IMR-90 (cell line): ENCODE measurements at regions not wholly inside any gene's neighbourhood (a gene's known extent, or its start where the extent isn't known, plus 50 kb on each side); places are given as distances from the start of the nearest gene placed in this dataset.

ENCODE experiments used
- ATAC-seq: fragments of 200-7000 bp; cut with Tn5 transposase; 2 replicates; pipeline ENCODE4 v1.9.1; 2020; ENCODE audit warnings: low read depth, mild to moderate bottlenecking, moderate library complexity
- BruUV-seq: library from RNA; stranded (reverse); fragments of 400-500 nt; replicated peaks from 2 replicates; lab custom pipeline; 2021; lab: Mats Ljungman, UMichigan
- CTCF ChIA-PET: fragments of 300-600 bp; formaldehyde crosslinking; extraction: SDS; loops from one replicate; lab custom pipeline; 2021; ENCODE audit warnings: antibody characterized with exemption; lab: Yijun Ruan, JAX
- POLR2A ChIA-PET: fragments of 300-600 bp; sonication (Branson Sonifier 250); formaldehyde crosslinking; loops from one replicate; lab custom pipeline; 2022; ENCODE audit warnings: antibody characterized with exemption; ENCODE audit not compliant: unreplicated experiment; lab: Charles Lee
- DNase-seq: peaks from one replicate; pipeline ENCODE4 v3.0.0; 2013
- H2AFZ ChIP-seq: replicated peaks from 2 replicates; pipeline ENCODE3; 2013; ENCODE audit warnings: low read length, mild to moderate bottlenecking; ENCODE audit not compliant: poor library complexity
- H2AK5ac ChIP-seq: 2 replicates; pipeline ENCODE4 v1.6.1; 2013; ENCODE audit warnings: low read depth, low read length, inconsistent platforms
- H2AK9ac ChIP-seq: replicated peaks from 2 replicates; pipeline ENCODE3; 2013; ENCODE audit warnings: mild to moderate bottlenecking, low read depth, low read length, moderate library complexity; ENCODE audit not compliant: poor library complexity
- H2BK120ac ChIP-seq: 2 replicates; pipeline ENCODE4 v1.6.1; 2013; ENCODE audit warnings: low read depth, low read length, inconsistent platforms
- H2BK15ac ChIP-seq: 3 replicates; pipeline ENCODE4 v1.6.1; 2013; ENCODE audit warnings: low read depth, low read length, inconsistent platforms
- H2BK20ac ChIP-seq: 2 replicates; pipeline ENCODE4 v1.6.1; 2013; ENCODE audit warnings: low read depth, mild to moderate bottlenecking, inconsistent platforms, low read length, moderate library complexity
- H2BK5ac ChIP-seq: 2 replicates; pipeline ENCODE4 v1.6.1; 2013; ENCODE audit warnings: mild to moderate bottlenecking, low read depth, low read length, inconsistent platforms; ENCODE audit not compliant: poor library complexity, severe bottlenecking
- H3K14ac ChIP-seq: replicated peaks from 2 replicates; pipeline ENCODE4 v1.6.1; 2013; ENCODE audit warnings: low read depth, low read length, inconsistent platforms
- H3K18ac ChIP-seq: 2 replicates; pipeline ENCODE4 v1.6.1; 2013; ENCODE audit warnings: low read depth, low read length, control low read depth
- H3K23ac ChIP-seq: 2 replicates; pipeline ENCODE4 v1.6.1; 2013; ENCODE audit warnings: low read depth, low read length, inconsistent platforms
- H3K27ac ChIP-seq: 2 replicates; pipeline ENCODE4 v1.5.1; 2013; ENCODE audit warnings: mild to moderate bottlenecking, control low read depth, low read length; ENCODE audit not compliant: insufficient read depth
- H3K27me3 ChIP-seq: 2 replicates; pipeline ENCODE4 v1.6.1; 2013; ENCODE audit warnings: low read length; ENCODE audit not compliant: control insufficient read depth, insufficient read depth
- H3K36me3 ChIP-seq: 2 replicates; pipeline ENCODE4 v1.6.1; 2013; ENCODE audit warnings: low read length, mixed read lengths; ENCODE audit not compliant: control insufficient read depth, insufficient read depth
- H3K4ac ChIP-seq: 2 replicates; pipeline ENCODE4 v1.6.1; 2013; ENCODE audit warnings: low read depth, low read length, inconsistent platforms
- H3K4me1 ChIP-seq: 2 replicates; pipeline ENCODE4 v1.6.1; 2013; ENCODE audit warnings: low read length, mixed read lengths; ENCODE audit not compliant: control insufficient read depth, insufficient read depth
- H3K4me2 ChIP-seq: 2 replicates; pipeline ENCODE4 v1.6.1; 2013; ENCODE audit warnings: low read depth, mild to moderate bottlenecking, control low read depth, low read length, moderate library complexity
- H3K4me3 ChIP-seq: 2 replicates; pipeline ENCODE4 v1.5.1; 2013; ENCODE audit warnings: low read depth, mild to moderate bottlenecking, control low read depth, low read length, moderate library complexity; ENCODE audit not compliant: insufficient read depth
- H3K56ac ChIP-seq: 2 replicates; pipeline ENCODE4 v1.6.1; 2013; ENCODE audit warnings: low read length, inconsistent platforms; ENCODE audit not compliant: insufficient read depth; ENCODE audit errors: extremely low read depth
- H3K79me1 ChIP-seq, 2 experiments: 2 replicates each; pipeline ENCODE4 v1.6.1; 2013; ENCODE audit warnings: low read length in 2 of 2, inconsistent platforms in 1 of 2, low read depth in 1 of 2
- H3K9ac ChIP-seq: 2 replicates; pipeline ENCODE4 v1.6.1; 2013; ENCODE audit warnings: low read depth, low read length, control low read depth
- H3K9me1 ChIP-seq: 2 replicates; pipeline ENCODE4 v1.6.1; 2013; ENCODE audit warnings: low read length, inconsistent platforms; ENCODE audit not compliant: insufficient read depth
- H3K9me3 ChIP-seq: 2 replicates; pipeline ENCODE4 v1.6.1; 2013; ENCODE audit warnings: low read length; ENCODE audit not compliant: control insufficient read depth, insufficient read depth
- H4K20me1 ChIP-seq: 2 replicates; pipeline ENCODE4 v1.6.1; 2013; ENCODE audit warnings: low read length, inconsistent platforms; ENCODE audit not compliant: insufficient read depth
- H4K5ac ChIP-seq: 2 replicates; pipeline ENCODE4 v1.6.1; 2013; ENCODE audit warnings: mild to moderate bottlenecking, low read depth, low read length, control low read depth
- H4K8ac ChIP-seq, 2 experiments: 2 replicates each; pipeline ENCODE4 v1.6.1; 2013; ENCODE audit warnings: low read depth in 2 of 2, low read length in 2 of 2, control low read depth in 1 of 2, inconsistent platforms in 1 of 2
- H4K91ac ChIP-seq: 2 replicates; pipeline ENCODE4 v1.6.1; 2013; ENCODE audit warnings: low read depth, low read length, inconsistent platforms; ENCODE audit not compliant: insufficient read depth
- BHLHE40 ChIP-seq: fragments of 150-350 bp; IDR thresholded peaks from 2 replicates; pipeline ENCODE4 v1.6.1; 2016; ENCODE audit warnings: mild to moderate bottlenecking, low read depth, low read length
- CEBPB ChIP-seq: IDR thresholded peaks from 2 replicates; pipeline ENCODE4 v1.6.1; 2012; ENCODE audit warnings: low read depth, low read length, improper control_type of control experiment
- CHD1 ChIP-seq: IDR thresholded peaks from 2 replicates; pipeline ENCODE4 v1.6.1; 2012; ENCODE audit warnings: low read depth, low read length, improper control_type of control experiment
- ELK1 ChIP-seq: fragments of 150-350 bp; IDR thresholded peaks from 2 replicates; pipeline ENCODE4 v1.6.1; 2016; ENCODE audit warnings: low read depth, mild to moderate bottlenecking, low read length, moderate library complexity, borderline replicate concordance
- FOS ChIP-seq: fragments of 150-350 bp; IDR thresholded peaks from 2 replicates; pipeline ENCODE4 v1.6.1; 2016; ENCODE audit warnings: low read depth, low read length
- MAFK ChIP-seq: IDR thresholded peaks from 2 replicates; pipeline ENCODE4 v1.6.1; 2012; ENCODE audit warnings: low read depth, low read length, improper control_type of control experiment
- MAZ ChIP-seq: IDR thresholded peaks from 2 replicates; pipeline ENCODE4 v1.6.1; 2012; ENCODE audit warnings: low read depth, mild to moderate bottlenecking, low read length, improper control_type of control experiment, moderate library complexity, borderline replicate concordance
- MXI1 ChIP-seq: IDR thresholded peaks from 2 replicates; pipeline ENCODE4 v1.6.1; 2012; ENCODE audit warnings: low read depth, mild to moderate bottlenecking, low read length, moderate library complexity, borderline replicate concordance
- NFE2L2 ChIP-seq: fragments of 150-350 bp; IDR thresholded peaks from 2 replicates; pipeline ENCODE4 v1.6.1; 2016; ENCODE audit warnings: low read depth, mild to moderate bottlenecking, low read length
- POLR2A ChIP-seq: IDR thresholded peaks from 2 replicates; pipeline ENCODE4 v1.6.1; 2012; ENCODE audit warnings: mild to moderate bottlenecking, low read depth, low read length
- RAD21 ChIP-seq: IDR thresholded peaks from 2 replicates; pipeline ENCODE4 v1.6.1; 2012; ENCODE audit warnings: low read length, improper control_type of control experiment
- RCOR1 ChIP-seq: IDR thresholded peaks from 2 replicates; pipeline ENCODE4 v1.6.1; 2012; ENCODE audit warnings: mild to moderate bottlenecking, low read length, improper control_type of control experiment; ENCODE audit not compliant: insufficient replicate concordance
- RFX5 ChIP-seq: IDR thresholded peaks from 2 replicates; pipeline ENCODE4 v1.8.0; 2012; ENCODE audit warnings: low read depth, mild to moderate bottlenecking, low read length, moderate library complexity
- SMC3 ChIP-seq: fragments of 150-350 bp; IDR thresholded peaks from 2 replicates; pipeline ENCODE4 v1.6.1; 2016; ENCODE audit warnings: low read depth, mild to moderate bottlenecking, antibody characterized with exemption, low read length, moderate library complexity
- WGBS, 2 experiments: methylation state at CpG; one replicate each; pipeline versions ENCODE4 v1.1.5 to v1.1.7; 2013; ENCODE audit warnings: missing lambda C conversion rate in 2 of 2; ENCODE audit not compliant: insufficient read length in 1 of 2; ENCODE audit errors: extremely low coverage in 2 of 2; 5-methylcytosine and 5-hydroxymethylcytosine counted together
- dilution Hi-C: fragments of 300-500 bp; cut with HindIII; formaldehyde crosslinking; loops from one replicate; pipeline ENCODE4 v1.14.3; 2018; ENCODE audit warnings: low sequenced_read_pairs; ENCODE audit not compliant: unreplicated experiment
- in situ Hi-C: fragments of 300-500 bp; cut with MboI; formaldehyde crosslinking; loops from 3 replicates; pipeline ENCODE4 v1.14.3; 2019; ENCODE audit warnings: low sequenced_read_pairs, inconsistent platforms, mixed read lengths
- intact Hi-C: fragments of 100-400 bp; cut with micrococcal nuclease; formaldehyde crosslinking; loops from 2 replicates; pipeline ENCODE4 v1.10.0; 2022
- TF ChIP-seq, protein P1 (sequence below): fragments of 150-350 bp; IDR thresholded peaks from 2 replicates; pipeline ENCODE4 v1.6.1; 2017; ENCODE audit warnings: mild to moderate bottlenecking, antibody characterized with exemption, low read length, low read depth
- TF ChIP-seq, protein P2 (sequence below): conservative IDR thresholded peaks from 2 replicates; pipeline ENCODE4 v1.5.1; 2012; ENCODE audit warnings: mild to moderate bottlenecking, low read depth, low read length, improper control_type of control experiment

DNA sequence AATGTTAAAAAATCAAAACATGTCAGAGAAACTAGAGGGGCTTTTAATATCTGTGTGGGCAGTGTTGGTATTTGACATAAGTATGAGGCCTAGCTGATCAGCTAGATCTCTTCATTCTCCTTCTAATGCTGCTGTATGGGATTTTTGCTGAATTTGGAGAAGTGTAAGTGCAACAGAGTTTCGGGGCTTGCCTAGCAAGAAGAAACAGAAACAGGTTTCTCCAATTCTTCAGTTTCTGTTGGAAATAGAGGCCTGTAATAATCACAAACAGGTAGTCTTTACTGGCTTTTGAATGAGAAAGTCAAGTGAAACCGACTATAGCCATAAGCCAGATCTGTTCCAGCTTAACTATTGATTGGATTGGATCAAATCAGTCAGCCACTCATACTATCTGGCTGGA is 96.4 kb upstream of the PCLO start:
- H3K79me1 ChIP-seq = no peaks in the 10 kb centered on the region
- H3K14ac ChIP-seq = no peak overlapping the region
- no peaks in the 10 kb centered on the region for H3K36me3 ChIP-seq
- H2BK15ac ChIP-seq = no peak overlapping the region
- in situ Hi-C loops = no loop called here
- H3K27ac ChIP-seq = no peak overlapping the region
- no peak overlapping the region for H4K91ac ChIP-seq
- no CpG with 5 or more reads among the region's 2 CpGs for WGBS, 2 experiments
- BruUV-seq = no TSS peak
- POLR2A ChIA-PET = no interaction called here
- no peak overlapping the region for H2BK120ac ChIP-seq
- H3K4me2 ChIP-seq = no peak overlapping the region
- no peak overlapping the region for H3K4me3 ChIP-seq
- no peak overlapping the region for H2AFZ ChIP-seq
- H4K8ac ChIP-seq = no peak overlapping the region
- H3K56ac ChIP-seq = no peak overlapping the region
- dilution Hi-C loops = no loop called here
- no peak overlapping the region for H2BK20ac ChIP-seq
- CTCF ChIA-PET = interaction anchor here (0.6 kb wide), 1 partner anchor 24 kb away, joined by 3 read pairs; no protein-coding TSS in a partner anchor
- ATAC-seq (no peak), DNase-seq (no peak)
- H4K20me1 ChIP-seq = no peaks in the 10 kb centered on the region
- H3K4ac ChIP-seq = no peak overlapping the region
- H3K9me3 ChIP-seq = no peaks in the 10 kb centered on the region
- H3K4me1 ChIP-seq = no peaks in the 10 kb centered on the region
- no peak overlapping the region for H3K9ac ChIP-seq
- H3K9me1 ChIP-seq = no peaks in the 10 kb centered on the region
- H2BK5ac ChIP-seq = no peak overlapping the region
- intact Hi-C loops = loop anchor here (10.0 kb wide), 1 partner anchor 56 kb away; no protein-coding TSS in a partner anchor
- H2AK5ac ChIP-seq = no peak overlapping the region
- no peak for TF ChIP-seq SMC3
- TF ChIP-seq RAD21 = no peak
- TF ChIP-seq ELK1 = no peak
- no peak for TF ChIP-seq BHLHE40
- TF ChIP-seq POLR2A = no peak
- TF ChIP-seq MXI1 = no peak
- no peak for TF ChIP-seq RCOR1
- TF ChIP-seq RFX5 = no peak
- no peak for TF ChIP-seq MAZ
- TF ChIP-seq CEBPB = no peak
- no peak for TF ChIP-seq FOS
- TF ChIP-seq NFE2L2 = no peak
- no peak for TF ChIP-seq MAFK
- no peak for TF ChIP-seq CHD1
- TF ChIP-seq, protein P1, sequence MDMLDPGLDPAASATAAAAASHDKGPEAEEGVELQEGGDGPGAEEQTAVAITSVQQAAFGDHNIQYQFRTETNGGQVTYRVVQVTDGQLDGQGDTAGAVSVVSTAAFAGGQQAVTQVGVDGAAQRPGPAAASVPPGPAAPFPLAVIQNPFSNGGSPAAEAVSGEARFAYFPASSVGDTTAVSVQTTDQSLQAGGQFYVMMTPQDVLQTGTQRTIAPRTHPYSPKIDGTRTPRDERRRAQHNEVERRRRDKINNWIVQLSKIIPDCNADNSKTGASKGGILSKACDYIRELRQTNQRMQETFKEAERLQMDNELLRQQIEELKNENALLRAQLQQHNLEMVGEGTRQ = no peak
- TF ChIP-seq, protein P2, sequence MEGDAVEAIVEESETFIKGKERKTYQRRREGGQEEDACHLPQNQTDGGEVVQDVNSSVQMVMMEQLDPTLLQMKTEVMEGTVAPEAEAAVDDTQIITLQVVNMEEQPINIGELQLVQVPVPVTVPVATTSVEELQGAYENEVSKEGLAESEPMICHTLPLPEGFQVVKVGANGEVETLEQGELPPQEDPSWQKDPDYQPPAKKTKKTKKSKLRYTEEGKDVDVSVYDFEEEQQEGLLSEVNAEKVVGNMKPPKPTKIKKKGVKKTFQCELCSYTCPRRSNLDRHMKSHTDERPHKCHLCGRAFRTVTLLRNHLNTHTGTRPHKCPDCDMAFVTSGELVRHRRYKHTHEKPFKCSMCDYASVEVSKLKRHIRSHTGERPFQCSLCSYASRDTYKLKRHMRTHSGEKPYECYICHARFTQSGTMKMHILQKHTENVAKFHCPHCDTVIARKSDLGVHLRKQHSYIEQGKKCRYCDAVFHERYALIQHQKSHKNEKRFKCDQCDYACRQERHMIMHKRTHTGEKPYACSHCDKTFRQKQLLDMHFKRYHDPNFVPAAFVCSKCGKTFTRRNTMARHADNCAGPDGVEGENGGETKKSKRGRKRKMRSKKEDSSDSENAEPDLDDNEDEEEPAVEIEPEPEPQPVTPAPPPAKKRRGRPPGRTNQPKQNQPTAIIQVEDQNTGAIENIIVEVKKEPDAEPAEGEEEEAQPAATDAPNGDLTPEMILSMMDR = no peak
- H2AK9ac ChIP-seq = no peak overlapping the region
- no peak overlapping the region for H3K18ac ChIP-seq
- no peak overlapping the region for H4K5ac ChIP-seq
- H3K27me3 ChIP-seq = no peaks in the 10 kb centered on the region
- no peak overlapping the region for H3K23ac ChIP-seq
